ENCODE measurements at regions not wholly inside any gene's neighbourhood (a gene's known extent, or its start where the extent isn't known, plus 50 kb on each side); places are given as distances from the start of the nearest gene placed in this dataset.

GRCh38 chr2:57479981-57480380 is 566.6 kb upstream of the VRK2 start:
- TF ChIP-seq CTCF (conservative IDR thresholded peaks at IDR 0.05; ENCODE audit: low read length) (no peak), EZH2phosphoT487 (IDR thresholded peaks at IDR 0.05; ENCODE audit: borderline replicate concordance) (no peak)
